HepG2 (cell line): ENCODE measurements at regions not wholly inside any gene's neighbourhood (a gene's known extent, or its start where the extent isn't known, plus 50 kb on each side); places are given as distances from the start of the nearest gene placed in this dataset.

Experiments used
- ATAC-seq: fragments of 200-7000 bp; cut with Tn5 transposase; 3 replicates; pipeline ENCODE4 v1.9.1; 2020; ENCODE audit warnings: mild to moderate bottlenecking, moderate library complexity
- BruUV-seq: library from RNA; stranded (reverse); fragments of 400-500 nt; replicated peaks from 2 replicates; lab custom pipeline; 2021; lab: Mats Ljungman, UMichigan
- CTCF ChIA-PET: fragments of 300-600 bp; formaldehyde crosslinking; extraction: SDS; loops from one replicate; lab custom pipeline; 2021; ENCODE audit warnings: low total read pairs, inconsistent platforms, low intra/inter-chr PET ratio; lab: Yijun Ruan, JAX
- POLR2A ChIA-PET: fragments of 350-600 bp; sonication (Branson Sonifier 250); formaldehyde crosslinking; loops from one replicate; lab custom pipeline; 2020; ENCODE audit warnings: antibody characterized with exemption, inconsistent platforms; lab: Yijun Ruan, JAX
- DNase-seq: peaks from one replicate; pipeline ENCODE4 v3.0.0-alpha.2; 2015; ENCODE audit warnings: low spot score
- FAIRE-seq: peaks from 3 replicates; lab custom pipeline; 2011; peaks lifted over from hg19 to GRCh38; lab: Jason Lieb, UNC
- H2AFZ ChIP-seq: one replicate; pipeline ENCODE4 v1.6.1; 2011; ENCODE audit warnings: low read length, inconsistent platforms
- H3K27ac ChIP-seq: fragments of 300-600 bp; 3 replicates; pipeline ENCODE4 v1.8.0; 2011; ENCODE audit warnings: mixed run types, mild to moderate bottlenecking, mixed read lengths, low read length, inconsistent platforms; ENCODE audit not compliant: insufficient read depth; ENCODE audit errors: extremely low read length
- H3K27me3 ChIP-seq, 2 experiments: fragments of 200-600 bp in 1 of 2; 2 replicates in 1 of 2; 3 replicates in 1 of 2; pipeline versions ENCODE4 v1.6.0 to v1.8.0; 2011; ENCODE audit warnings: low read length in 2 of 2, mild to moderate bottlenecking in 2 of 2, moderate library complexity in 2 of 2, inconsistent platforms in 1 of 2; ENCODE audit not compliant: insufficient read depth in 2 of 2, control insufficient read depth in 1 of 2
- H3K36me3 ChIP-seq, 2 experiments: fragments of 200-600 bp in 1 of 2; replicated peaks in 1 of 2; 2 replicates in 1 of 2; 3 replicates in 1 of 2; pipeline versions ENCODE4 v1.5.1 to v1.8.0; 2011; ENCODE audit warnings: low read length in 2 of 2, inconsistent platforms in 1 of 2; ENCODE audit not compliant: insufficient read depth in 2 of 2, control insufficient read depth in 1 of 2
- H3K4me1 ChIP-seq: 2 replicates; pipeline ENCODE4 v1.5.1; 2012; ENCODE audit warnings: low read length, inconsistent platforms; ENCODE audit not compliant: insufficient read depth
- H3K4me2 ChIP-seq: 2 replicates; pipeline ENCODE4 v1.6.0; 2011; ENCODE audit warnings: low read depth, low read length, inconsistent platforms
- H3K4me3 ChIP-seq, 3 experiments: fragments of 200-600 bp in 1 of 3; sonication (generic), shearing (Covaris generic) in 1 of 3; replicated peaks in 1 of 3; 2 replicates each; pipeline ENCODE4 v1.5.1; 2011 to 2016; ENCODE audit warnings: low read length in 3 of 3, inconsistent platforms in 2 of 3, low read depth in 2 of 3, mild to moderate bottlenecking in 2 of 3, control low read depth in 1 of 3, mixed read lengths in 1 of 3; ENCODE audit not compliant: insufficient read depth in 1 of 3
- H3K79me2 ChIP-seq: one replicate; pipeline ENCODE4 v1.6.1; 2011; ENCODE audit warnings: low read length, inconsistent platforms; ENCODE audit not compliant: insufficient read depth
- H3K9ac ChIP-seq: 2 replicates; pipeline ENCODE4 v1.6.0; 2011; ENCODE audit warnings: mild to moderate bottlenecking, low read depth, low read length, inconsistent platforms; ENCODE audit not compliant: insufficient read depth
- H3K9me3 ChIP-seq: 2 replicates; pipeline ENCODE4 v1.5.1; 2012; ENCODE audit warnings: mild to moderate bottlenecking, low read length
- H4K20me1 ChIP-seq: 2 replicates; pipeline ENCODE4 v1.6.0; 2011; ENCODE audit warnings: inconsistent platforms, mild to moderate bottlenecking, low read length, moderate library complexity; ENCODE audit not compliant: insufficient read depth
- ATF5 ChIP-seq: sonication (generic); formaldehyde crosslinking; IDR thresholded peaks from 2 replicates; pipeline ENCODE4 v1.4.0; 2020; ENCODE audit warnings: mild to moderate bottlenecking, low read depth, missing genetic modification reagents
- BORCS8-MEF2B ChIP-seq: sonication (generic); formaldehyde crosslinking; IDR thresholded peaks from 2 replicates; pipeline ENCODE4 v1.8.0; 2022; ENCODE audit warnings: mild to moderate bottlenecking, missing genetic modification reagents
- EHMT2 ChIP-seq: fragments of 200-600 bp; sonication (generic); IDR thresholded peaks from 2 replicates; pipeline ENCODE4 v1.7.0; 2017; ENCODE audit warnings: antibody characterized with exemption, low read depth, low read length, borderline replicate concordance
- ELF3 ChIP-seq: IDR thresholded peaks from 2 replicates; pipeline ENCODE4 v1.6.1; 2016; ENCODE audit warnings: missing genetic modification reagents, missing compliant biosample characterization
- GTF2F1 ChIP-seq: fragments of 150-350 bp; IDR thresholded peaks from 2 replicates; pipeline ENCODE4 v1.6.1; 2014; ENCODE audit warnings: low read length
- JUNB ChIP-seq: sonication (generic); formaldehyde crosslinking; IDR thresholded peaks from 2 replicates; pipeline ENCODE4 v1.8.0; 2022; ENCODE audit warnings: missing genetic modification reagents, mild to moderate bottlenecking, borderline replicate concordance
- PAX8 ChIP-seq: sonication (generic); formaldehyde crosslinking; IDR thresholded peaks from 2 replicates; pipeline ENCODE4 v1.8.0; 2022; ENCODE audit warnings: mild to moderate bottlenecking, missing genetic modification reagents, borderline replicate concordance
- SMYD3 ChIP-seq: sonication (generic); formaldehyde crosslinking; IDR thresholded peaks from 2 replicates; pipeline ENCODE4 v1.8.1; 2023; ENCODE audit warnings: mild to moderate bottlenecking, missing genetic modification reagents
- SOX13 ChIP-seq, 3 experiments: fragments of 450-650 bp in 1 of 3; sonication (generic) in 1 of 3; formaldehyde crosslinking in 1 of 3; IDR thresholded peaks in 2 of 3; conservative IDR thresholded peaks in 1 of 3; 2 replicates each; pipeline versions ENCODE4 v1.5.0 to v1.6.1; 2016 to 2020; ENCODE audit warnings: antibody characterized with exemption in 1 of 3, mild to moderate bottlenecking in 1 of 3, missing compliant biosample characterization in 1 of 3, missing genetic modification reagents in 1 of 3, moderate library complexity in 1 of 3
- TOPORS ChIP-seq: sonication (generic); formaldehyde crosslinking; IDR thresholded peaks from 2 replicates; pipeline ENCODE4 v1.8.0; 2023; ENCODE audit warnings: mild to moderate bottlenecking, missing genetic modification reagents
- TRAFD1 ChIP-seq: sonication (generic); formaldehyde crosslinking; IDR thresholded peaks from 2 replicates; pipeline ENCODE4 v1.5.1; 2020; ENCODE audit warnings: missing genetic modification reagents, mild to moderate bottlenecking, borderline replicate concordance
- ZNF546 ChIP-seq: sonication (generic); formaldehyde crosslinking; conservative IDR thresholded peaks from 2 replicates; pipeline ENCODE4 v1.8.1; 2023; ENCODE audit warnings: mild to moderate bottlenecking, missing genetic modification reagents
- ZNF839 ChIP-seq: sonication (generic); formaldehyde crosslinking; IDR thresholded peaks from 2 replicates; pipeline ENCODE4 v1.4.0; 2020; ENCODE audit warnings: missing genetic modification reagents, mild to moderate bottlenecking, borderline replicate concordance
- ZNF878 ChIP-seq: sonication (generic); formaldehyde crosslinking; IDR thresholded peaks from 2 replicates; pipeline ENCODE4 v1.8.1; 2023; ENCODE audit warnings: mild to moderate bottlenecking, missing genetic modification reagents, moderate library complexity
- WGBS: methylation state at CpG from one replicate; pipeline ENCODE4 v1.1.6; 2017; ENCODE audit warnings: low lambda C conversion rate; 5-methylcytosine and 5-hydroxymethylcytosine counted together
- in situ Hi-C: cut with HindIII; loops from 2 replicates; pipeline ENCODE4 v1.10.0; 2017; ENCODE audit warnings: low pct_unique_long_range_greater_than_20kb; ENCODE audit not compliant: extremely low pct_ligation_motif_present
- intact Hi-C: fragments of 100-400 bp; cut with micrococcal nuclease; formaldehyde crosslinking; loops from one replicate; pipeline ENCODE4 v1.10.0; 2022; ENCODE audit not compliant: unreplicated experiment
- TF ChIP-seq, protein P1 (sequence below): sonication (generic); formaldehyde crosslinking; IDR thresholded peaks from 2 replicates; pipeline ENCODE4 v1.4.0; 2020; ENCODE audit warnings: missing genetic modification reagents
- TF ChIP-seq, protein P2 (sequence below): sonication (generic); formaldehyde crosslinking; IDR thresholded peaks from 2 replicates; pipeline ENCODE4 v1.5.0; 2020; ENCODE audit warnings: mild to moderate bottlenecking, missing genetic modification reagents

DNA sequence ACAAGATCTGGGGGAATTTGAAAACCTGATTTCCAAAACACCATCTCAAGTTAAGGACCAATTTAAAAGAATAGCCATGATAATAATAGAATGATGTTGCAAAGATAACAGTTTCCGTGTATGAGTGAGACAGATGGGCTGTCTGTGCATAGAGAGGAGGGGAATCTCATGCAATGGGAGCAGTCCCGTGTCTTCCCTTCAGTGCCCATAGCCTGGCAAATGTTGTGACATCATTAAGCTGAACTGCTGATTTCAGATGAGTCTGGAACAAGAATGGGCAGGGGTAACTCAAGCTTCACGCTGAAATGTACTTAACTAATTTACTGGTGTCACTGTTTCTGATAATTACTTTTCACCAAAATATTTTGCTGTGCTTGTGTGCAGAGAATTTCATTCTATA lies 454.0 kb downstream of the FOXG1 start (continued):
- TF ChIP-seq PAX8, result no peak
- TF ChIP-seq, all 625 proteins: peak for 0

DNA sequence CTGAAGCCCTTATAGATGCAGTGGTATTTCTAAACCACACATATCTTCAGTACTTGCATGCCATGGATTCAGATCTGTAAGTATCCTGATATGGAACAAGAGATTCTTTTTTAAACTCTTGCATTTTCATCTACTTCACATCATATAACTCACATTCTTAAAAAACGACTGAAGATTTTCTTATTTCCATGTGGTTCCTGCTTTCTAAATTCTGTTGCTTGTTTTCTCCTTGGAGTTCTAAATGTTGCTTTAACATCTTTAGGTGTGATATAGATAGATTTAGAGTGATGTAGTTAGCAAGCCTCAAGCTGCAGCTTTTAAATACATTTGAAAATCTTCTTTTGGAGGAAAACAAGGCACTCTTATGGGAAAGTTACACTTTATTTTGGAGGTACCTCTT lies 455.4 kb downstream of the FOXG1 start:
- BruUV-seq, result no TSS peak
- in situ Hi-C loops, result loop anchor here (5.0 kb wide), 2 partner anchors 210 to 470 kb away; no protein-coding TSS in a partner anchor
- H3K27ac ChIP-seq, result no peak overlapping the region
- no peaks in the 10 kb centered on the region for H3K36me3 ChIP-seq
- ATAC-seq (no peak), DNase-seq (no peak), FAIRE-seq (no peak)
- WGBS, result 1% methylated on average over 1 of the region's 1 CpG
- H3K27me3 ChIP-seq, result no peaks in the 10 kb centered on the region
- H2AFZ ChIP-seq, result no peak overlapping the region
- H3K79me2 ChIP-seq, result no peaks in the 10 kb centered on the region
- no peak overlapping the region for H3K9ac ChIP-seq
- no peaks in the 10 kb centered on the region for H3K9me3 ChIP-seq
- no peak for TF ChIP-seq BORCS8-MEF2B
- TF ChIP-seq ZNF546, result no peak
- TF ChIP-seq SMYD3 (CRISPR knock-in tag), result no peak
- no peak for TF ChIP-seq JUNB (CRISPR knock-in tag)
- TF ChIP-seq ZNF878 (CRISPR knock-in tag), result no peak
- no peak for TF ChIP-seq GTF2F1
- TF ChIP-seq ELF3 (CRISPR knock-in tag), result no peak
- TF ChIP-seq ATF5, result no peak
- no peak for TF ChIP-seq TRAFD1 (CRISPR knock-in tag)
- TF ChIP-seq, protein P1, sequence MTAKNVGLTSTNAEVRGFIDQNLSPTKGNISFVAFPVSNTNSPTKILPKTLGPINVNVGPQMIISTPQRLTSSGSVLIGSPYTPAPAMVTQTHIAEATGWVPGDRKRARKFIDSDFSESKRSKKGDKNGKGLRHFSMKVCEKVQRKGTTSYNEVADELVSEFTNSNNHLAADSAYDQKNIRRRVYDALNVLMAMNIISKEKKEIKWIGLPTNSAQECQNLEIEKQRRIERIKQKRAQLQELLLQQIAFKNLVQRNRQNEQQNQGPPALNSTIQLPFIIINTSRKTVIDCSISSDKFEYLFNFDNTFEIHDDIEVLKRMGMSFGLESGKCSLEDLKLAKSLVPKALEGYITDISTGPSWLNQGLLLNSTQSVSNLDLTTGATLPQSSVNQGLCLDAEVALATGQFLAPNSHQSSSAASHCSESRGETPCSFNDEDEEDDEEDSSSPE (CRISPR knock-in tag), result no peak
- TF ChIP-seq EHMT2, result no peak
- no peak for TF ChIP-seq ZNF839 (CRISPR knock-in tag)
- no peak for TF ChIP-seq TOPORS (CRISPR knock-in tag)
- TF ChIP-seq, protein P2, sequence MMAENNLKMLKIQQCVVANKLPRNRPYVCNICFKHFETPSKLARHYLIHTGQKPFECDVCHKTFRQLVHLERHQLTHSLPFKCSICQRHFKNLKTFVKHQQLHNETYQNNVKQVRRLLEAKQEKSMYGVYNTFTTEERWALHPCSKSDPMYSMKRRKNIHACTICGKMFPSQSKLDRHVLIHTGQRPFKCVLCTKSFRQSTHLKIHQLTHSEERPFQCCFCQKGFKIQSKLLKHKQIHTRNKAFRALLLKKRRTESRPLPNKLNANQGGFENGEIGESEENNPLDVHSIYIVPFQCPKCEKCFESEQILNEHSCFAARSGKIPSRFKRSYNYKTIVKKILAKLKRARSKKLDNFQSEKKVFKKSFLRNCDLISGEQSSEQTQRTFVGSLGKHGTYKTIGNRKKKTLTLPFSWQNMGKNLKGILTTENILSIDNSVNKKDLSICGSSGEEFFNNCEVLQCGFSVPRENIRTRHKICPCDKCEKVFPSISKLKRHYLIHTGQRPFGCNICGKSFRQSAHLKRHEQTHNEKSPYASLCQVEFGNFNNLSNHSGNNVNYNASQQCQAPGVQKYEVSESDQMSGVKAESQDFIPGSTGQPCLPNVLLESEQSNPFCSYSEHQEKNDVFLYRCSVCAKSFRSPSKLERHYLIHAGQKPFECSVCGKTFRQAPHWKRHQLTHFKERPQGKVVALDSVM, result no peak
- TF ChIP-seq SOX13 (IDR thresholded peaks at IDR 0.05), result no peak
- no peak for TF ChIP-seq SOX13 (CRISPR knock-in tag; conservative IDR thresholded peaks at IDR 0.05 in 1 of 2, IDR thresholded peaks at IDR 0.05 in 1 of 2)
- no peak overlapping the region for H3K4me2 ChIP-seq
- ChIA-PET POLR2A (no interaction called here), CTCF (interaction anchor here (1.0 to 3.3 kb wide), 5 partner anchors 12 to 470 kb away, joined by 3 to 48 read pairs (median 11); no protein-coding TSS in a partner anchor)
- no peak overlapping the region for H3K4me3 ChIP-seq
- intact Hi-C loops, result loop anchor here (1.0 to 10.0 kb wide), 3 partner anchors 206 to 468 kb away; no protein-coding TSS in a partner anchor
- H3K4me1 ChIP-seq, result no peaks in the 10 kb centered on the region
- no peaks in the 10 kb centered on the region for H4K20me1 ChIP-seq
